Mammary epithelial cell (primary cell): ENCODE measurements at regions not wholly inside any gene's neighbourhood (a gene's known extent, or its start where the extent isn't known, plus 50 kb on each side); places are given as distances from the start of the nearest gene placed in this dataset.

Source experiments
- CTCF ChIP-seq, 2 donors: IDR thresholded peaks in 1 of 2; conservative IDR thresholded peaks in 1 of 2; 2 replicates each; pipeline ENCODE4 v1.5.1; 2011 to 2012; ENCODE audit warnings: inconsistent platforms in 2 of 2, low read length in 2 of 2, mild to moderate bottlenecking in 2 of 2, control low read depth in 1 of 2, low read depth in 1 of 2; ENCODE audit not compliant: insufficient read depth in 1 of 2; ENCODE audit errors: extremely low read depth in 1 of 2
- EZH2 ChIP-seq: IDR thresholded peaks from 2 replicates; pipeline ENCODE4 v1.6.1; 2012; ENCODE audit warnings: low read length, inconsistent platforms, borderline replicate concordance

DNA sequence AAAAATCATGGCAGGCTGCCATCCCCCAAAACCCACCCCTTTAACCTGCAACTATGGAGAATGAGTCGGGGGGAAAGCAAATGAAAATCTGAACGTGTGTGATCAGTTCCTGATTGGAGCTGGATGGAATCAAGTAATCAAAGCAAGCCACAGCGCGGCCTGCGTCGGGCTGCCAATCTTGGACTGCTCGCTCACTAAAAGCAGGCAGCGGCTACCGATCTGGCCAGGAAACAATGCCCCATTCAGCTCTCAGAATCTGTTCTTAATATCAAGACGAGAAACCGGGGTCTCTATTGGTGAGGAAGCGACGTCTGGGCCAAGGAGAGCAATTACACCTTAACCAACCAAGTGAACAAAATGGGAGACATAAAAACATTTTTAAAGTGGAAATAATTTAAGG is 472.2 kb downstream of the SOX6 start:
- no peak for TF ChIP-seq CTCF (conservative IDR thresholded peaks at IDR 0.05 in 1 of 2, IDR thresholded peaks at IDR 0.05 in 1 of 2; ENCODE audit: extremely low read depth in 1 of 2, insufficient read depth in 1 of 2, low read depth in 1 of 2, low read length in 2 of 2)
- no peak for TF ChIP-seq EZH2
